Neural cell (in vitro differentiated cells): ENCODE measurements at regions not wholly inside any gene's neighbourhood (a gene's known extent, or its start where the extent isn't known, plus 50 kb on each side); places are given as distances from the start of the nearest gene placed in this dataset.

Source experiments
- EP300 ChIP-seq: fragments of 450-650 bp; conservative IDR thresholded peaks from 2 replicates; pipeline ENCODE4 v1.6.1; 2014; ENCODE audit warnings: antibody characterized with exemption, mild to moderate bottlenecking, moderate library complexity; ENCODE audit not compliant: poor library complexity, severe bottlenecking
- EZH2 ChIP-seq: fragments of 200-600, 300-800 bp; shearing (Covaris generic), sonication (generic); IDR thresholded peaks from 2 replicates; pipeline ENCODE4 v1.6.1; 2014; ENCODE audit warnings: antibody characterized with exemption, low read length, borderline replicate concordance, mild to moderate bottlenecking; ENCODE audit not compliant: insufficient read depth, poor library complexity, severe bottlenecking
- MXI1 ChIP-seq: fragments of 450-650 bp; conservative IDR thresholded peaks from 2 replicates; pipeline ENCODE4 v1.6.1; 2014; ENCODE audit warnings: antibody characterized with exemption, mild to moderate bottlenecking; ENCODE audit not compliant: poor library complexity, severe bottlenecking
- POLR2AphosphoS5 ChIP-seq: IDR thresholded peaks from 2 replicates; pipeline ENCODE4 v1.6.1; 2012
- RAD21 ChIP-seq: fragments of 450-650 bp; conservative IDR thresholded peaks from 2 replicates; pipeline ENCODE4 v1.6.1; 2014; ENCODE audit warnings: antibody characterized with exemption, mild to moderate bottlenecking, moderate library complexity
- SMC3 ChIP-seq: fragments of 450-650 bp; conservative IDR thresholded peaks from 2 replicates; pipeline ENCODE4 v1.6.1; 2014; ENCODE audit warnings: antibody characterized with exemption, mild to moderate bottlenecking, moderate library complexity; ENCODE audit not compliant: poor library complexity
- TAF1 ChIP-seq: IDR thresholded peaks from 2 replicates; pipeline ENCODE4 v1.6.1; 2012; ENCODE audit warnings: low read depth
- TF ChIP-seq, protein P1 (sequence below): fragments of 450-650 bp; IDR thresholded peaks from 2 replicates; pipeline ENCODE4 v1.5.1; 2014; ENCODE audit warnings: antibody characterized with exemption, mild to moderate bottlenecking, moderate library complexity; ENCODE audit not compliant: poor library complexity, severe bottlenecking
- TF ChIP-seq, protein P2 (sequence below): IDR thresholded peaks from 2 replicates; pipeline ENCODE4 v1.6.1; 2012; ENCODE audit warnings: borderline replicate concordance

DNA sequence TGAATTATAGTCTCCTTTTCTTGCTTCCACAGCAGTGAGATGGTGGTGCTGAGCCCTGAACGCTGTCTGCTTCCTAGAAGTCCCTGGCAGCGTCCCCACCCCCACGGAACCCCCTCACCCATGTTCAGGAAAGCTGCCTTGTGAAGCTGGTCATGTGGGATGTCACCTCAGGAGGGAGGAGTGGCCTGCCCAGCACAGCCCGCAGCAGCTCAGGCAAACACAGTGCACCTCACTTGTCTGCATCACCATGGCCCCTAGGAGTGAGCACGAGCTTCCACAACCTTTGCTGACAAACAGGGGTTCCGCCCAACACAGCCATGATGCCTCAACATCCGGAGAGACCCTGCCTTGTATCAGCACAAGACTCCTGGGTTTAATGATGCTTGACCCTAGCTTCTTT, 508.9 kb downstream of the RPS24 start:
- TF ChIP-seq EZH2, result no peak
- TF ChIP-seq RAD21, result peak; percentile 11
- no peak for TF ChIP-seq TAF1
- TF ChIP-seq, protein P1, sequence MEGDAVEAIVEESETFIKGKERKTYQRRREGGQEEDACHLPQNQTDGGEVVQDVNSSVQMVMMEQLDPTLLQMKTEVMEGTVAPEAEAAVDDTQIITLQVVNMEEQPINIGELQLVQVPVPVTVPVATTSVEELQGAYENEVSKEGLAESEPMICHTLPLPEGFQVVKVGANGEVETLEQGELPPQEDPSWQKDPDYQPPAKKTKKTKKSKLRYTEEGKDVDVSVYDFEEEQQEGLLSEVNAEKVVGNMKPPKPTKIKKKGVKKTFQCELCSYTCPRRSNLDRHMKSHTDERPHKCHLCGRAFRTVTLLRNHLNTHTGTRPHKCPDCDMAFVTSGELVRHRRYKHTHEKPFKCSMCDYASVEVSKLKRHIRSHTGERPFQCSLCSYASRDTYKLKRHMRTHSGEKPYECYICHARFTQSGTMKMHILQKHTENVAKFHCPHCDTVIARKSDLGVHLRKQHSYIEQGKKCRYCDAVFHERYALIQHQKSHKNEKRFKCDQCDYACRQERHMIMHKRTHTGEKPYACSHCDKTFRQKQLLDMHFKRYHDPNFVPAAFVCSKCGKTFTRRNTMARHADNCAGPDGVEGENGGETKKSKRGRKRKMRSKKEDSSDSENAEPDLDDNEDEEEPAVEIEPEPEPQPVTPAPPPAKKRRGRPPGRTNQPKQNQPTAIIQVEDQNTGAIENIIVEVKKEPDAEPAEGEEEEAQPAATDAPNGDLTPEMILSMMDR, result no peak
- no peak for TF ChIP-seq SMC3
- no peak for TF ChIP-seq EP300
- TF ChIP-seq POLR2AphosphoS5, result no peak
- TF ChIP-seq MXI1, result no peak
- TF ChIP-seq, protein P2, sequence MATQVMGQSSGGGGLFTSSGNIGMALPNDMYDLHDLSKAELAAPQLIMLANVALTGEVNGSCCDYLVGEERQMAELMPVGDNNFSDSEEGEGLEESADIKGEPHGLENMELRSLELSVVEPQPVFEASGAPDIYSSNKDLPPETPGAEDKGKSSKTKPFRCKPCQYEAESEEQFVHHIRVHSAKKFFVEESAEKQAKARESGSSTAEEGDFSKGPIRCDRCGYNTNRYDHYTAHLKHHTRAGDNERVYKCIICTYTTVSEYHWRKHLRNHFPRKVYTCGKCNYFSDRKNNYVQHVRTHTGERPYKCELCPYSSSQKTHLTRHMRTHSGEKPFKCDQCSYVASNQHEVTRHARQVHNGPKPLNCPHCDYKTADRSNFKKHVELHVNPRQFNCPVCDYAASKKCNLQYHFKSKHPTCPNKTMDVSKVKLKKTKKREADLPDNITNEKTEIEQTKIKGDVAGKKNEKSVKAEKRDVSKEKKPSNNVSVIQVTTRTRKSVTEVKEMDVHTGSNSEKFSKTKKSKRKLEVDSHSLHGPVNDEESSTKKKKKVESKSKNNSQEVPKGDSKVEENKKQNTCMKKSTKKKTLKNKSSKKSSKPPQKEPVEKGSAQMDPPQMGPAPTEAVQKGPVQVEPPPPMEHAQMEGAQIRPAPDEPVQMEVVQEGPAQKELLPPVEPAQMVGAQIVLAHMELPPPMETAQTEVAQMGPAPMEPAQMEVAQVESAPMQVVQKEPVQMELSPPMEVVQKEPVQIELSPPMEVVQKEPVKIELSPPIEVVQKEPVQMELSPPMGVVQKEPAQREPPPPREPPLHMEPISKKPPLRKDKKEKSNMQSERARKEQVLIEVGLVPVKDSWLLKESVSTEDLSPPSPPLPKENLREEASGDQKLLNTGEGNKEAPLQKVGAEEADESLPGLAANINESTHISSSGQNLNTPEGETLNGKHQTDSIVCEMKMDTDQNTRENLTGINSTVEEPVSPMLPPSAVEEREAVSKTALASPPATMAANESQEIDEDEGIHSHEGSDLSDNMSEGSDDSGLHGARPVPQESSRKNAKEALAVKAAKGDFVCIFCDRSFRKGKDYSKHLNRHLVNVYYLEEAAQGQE, result no peak
